Lower lobe of right lung (tissue), 2 donors: ENCODE measurements at regions not wholly inside any gene's neighbourhood (a gene's known extent, or its start where the extent isn't known, plus 50 kb on each side); places are given as distances from the start of the nearest gene placed in this dataset.

Experiments
- ATAC-seq, 2 donors: fragments of 200-7000 bp; cut with Tn5 transposase; one replicate each; pipeline ENCODE4 v1.9.1; 2020 to 2022; ENCODE audit warnings: mild to moderate bottlenecking in 2 of 2, moderate library complexity in 2 of 2
- DNase-seq: peaks from one replicate; pipeline ENCODE4 v3.0.0-alpha.2; 2020
- H3K27ac ChIP-seq: fragments of 200-600 bp; one replicate; pipeline ENCODE4 v1.8.0; 2022
- H3K27me3 ChIP-seq: fragments of 200-600 bp; one replicate; pipeline ENCODE4 v1.8.0; 2022; ENCODE audit warnings: low read depth
- H3K36me3 ChIP-seq: fragments of 200-600 bp; one replicate; pipeline ENCODE4 v1.8.0; 2022; ENCODE audit warnings: mild to moderate bottlenecking
- H3K4me1 ChIP-seq: fragments of 200-600 bp; one replicate; pipeline ENCODE4 v1.8.0; 2022
- H3K4me3 ChIP-seq: fragments of 200-600 bp; one replicate; pipeline ENCODE4 v1.8.0; 2022; ENCODE audit warnings: mild to moderate bottlenecking
- H3K9me3 ChIP-seq: fragments of 200-600 bp; one replicate; pipeline ENCODE4 v1.8.0; 2022
- intact Hi-C: fragments of 100-400 bp; cut with DNase I; formaldehyde crosslinking; loops from one replicate; pipeline ENCODE4 v1.11.0; 2022
- TF ChIP-seq, protein P1 (sequence below): fragments of 200-600 bp; IDR thresholded peaks from one replicate; pipeline ENCODE4 v1.8.0; 2022; ENCODE audit warnings: antibody characterized with exemption, mild to moderate bottlenecking
- donor health status: DM: no; HTN: yes; CAD: no; lungs with severe emphysema.

DNA sequence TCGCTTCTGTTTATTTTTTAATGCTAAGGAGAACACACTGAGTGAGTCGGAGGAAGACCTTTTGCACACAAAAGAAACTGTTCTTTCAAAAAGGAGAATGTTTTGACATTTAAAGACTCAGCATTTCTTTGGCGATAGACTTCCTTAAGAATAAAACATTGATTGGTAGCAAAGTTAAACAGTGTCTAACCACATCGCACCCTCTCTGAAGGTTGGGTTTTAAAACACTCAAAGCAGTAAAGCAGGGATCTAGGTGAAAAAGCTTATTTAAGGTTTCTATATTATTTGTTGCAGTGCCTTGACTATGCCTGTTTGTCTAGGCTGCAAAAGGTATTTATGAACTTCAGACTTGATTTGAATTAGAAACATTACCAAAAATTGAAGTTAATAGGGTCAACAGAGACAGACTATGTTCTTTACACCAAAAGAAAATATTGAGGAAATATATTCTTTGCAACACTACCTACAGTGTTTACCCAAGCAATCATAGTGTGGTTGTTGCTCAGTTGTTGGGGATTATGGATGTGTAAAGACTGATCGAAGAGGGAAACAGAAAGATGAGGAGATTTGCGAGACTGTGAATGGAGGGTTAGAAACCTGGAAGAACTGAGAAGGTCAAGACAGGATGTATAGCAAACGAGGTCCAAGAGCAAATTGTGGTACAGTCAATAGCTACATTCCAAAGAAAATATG lies 297.8 kb upstream of the SLC39A10 start:
- Histone ChIP-seq H3K4me1 (no peaks in the 10 kb centered on the region), H3K27me3 (no peaks in the 10 kb centered on the region), H3K36me3 (no peaks in the 10 kb centered on the region), H3K27ac (no peak overlapping the region), H3K9me3 (no peaks in the 10 kb centered on the region), H3K4me3 (no peak overlapping the region)
- intact Hi-C loops, result no loop called here
- DNase-seq (no peak), ATAC-seq (no peak)
- TF ChIP-seq, protein P1, sequence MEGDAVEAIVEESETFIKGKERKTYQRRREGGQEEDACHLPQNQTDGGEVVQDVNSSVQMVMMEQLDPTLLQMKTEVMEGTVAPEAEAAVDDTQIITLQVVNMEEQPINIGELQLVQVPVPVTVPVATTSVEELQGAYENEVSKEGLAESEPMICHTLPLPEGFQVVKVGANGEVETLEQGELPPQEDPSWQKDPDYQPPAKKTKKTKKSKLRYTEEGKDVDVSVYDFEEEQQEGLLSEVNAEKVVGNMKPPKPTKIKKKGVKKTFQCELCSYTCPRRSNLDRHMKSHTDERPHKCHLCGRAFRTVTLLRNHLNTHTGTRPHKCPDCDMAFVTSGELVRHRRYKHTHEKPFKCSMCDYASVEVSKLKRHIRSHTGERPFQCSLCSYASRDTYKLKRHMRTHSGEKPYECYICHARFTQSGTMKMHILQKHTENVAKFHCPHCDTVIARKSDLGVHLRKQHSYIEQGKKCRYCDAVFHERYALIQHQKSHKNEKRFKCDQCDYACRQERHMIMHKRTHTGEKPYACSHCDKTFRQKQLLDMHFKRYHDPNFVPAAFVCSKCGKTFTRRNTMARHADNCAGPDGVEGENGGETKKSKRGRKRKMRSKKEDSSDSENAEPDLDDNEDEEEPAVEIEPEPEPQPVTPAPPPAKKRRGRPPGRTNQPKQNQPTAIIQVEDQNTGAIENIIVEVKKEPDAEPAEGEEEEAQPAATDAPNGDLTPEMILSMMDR, result no peak

DNA sequence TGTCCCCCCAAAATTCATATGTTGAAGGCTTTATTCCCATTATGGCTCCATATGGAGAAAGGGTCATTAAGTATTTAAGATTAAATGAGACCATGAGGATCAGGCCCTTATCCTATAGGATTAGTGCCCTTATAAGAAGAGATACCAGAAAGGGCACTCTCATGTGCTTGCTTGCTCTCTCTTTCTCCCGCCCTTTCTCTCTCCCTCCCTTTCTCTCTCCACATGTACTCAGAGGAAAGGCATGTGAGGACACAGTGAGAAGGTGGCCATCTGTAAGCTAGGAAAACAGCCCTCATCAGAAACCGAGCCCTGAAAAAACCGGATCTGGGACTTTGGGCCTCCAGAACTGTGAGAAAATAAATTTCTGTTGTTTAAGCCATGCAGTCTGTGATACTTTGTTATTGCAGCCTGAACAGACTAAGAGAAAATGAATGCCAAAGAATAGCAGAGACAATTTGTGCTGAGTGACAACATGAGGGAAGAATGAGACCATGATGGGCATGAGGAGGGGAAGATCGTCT lies 300.0 kb upstream of the SLC39A10 start:
- DNase-seq, result no peak
- intact Hi-C loops, result no loop called here
- H3K36me3 ChIP-seq, result no peaks in the 10 kb centered on the region
- H3K4me1 ChIP-seq, result no peaks in the 10 kb centered on the region
- H3K4me3 ChIP-seq, result no peak overlapping the region
- H3K9me3 ChIP-seq, result no peaks in the 10 kb centered on the region
- no peak overlapping the region for H3K27ac ChIP-seq
- H3K27me3 ChIP-seq, result no peaks in the 10 kb centered on the region
- ATAC-seq, result no peak
- TF ChIP-seq, protein P1, result no peak

DNA sequence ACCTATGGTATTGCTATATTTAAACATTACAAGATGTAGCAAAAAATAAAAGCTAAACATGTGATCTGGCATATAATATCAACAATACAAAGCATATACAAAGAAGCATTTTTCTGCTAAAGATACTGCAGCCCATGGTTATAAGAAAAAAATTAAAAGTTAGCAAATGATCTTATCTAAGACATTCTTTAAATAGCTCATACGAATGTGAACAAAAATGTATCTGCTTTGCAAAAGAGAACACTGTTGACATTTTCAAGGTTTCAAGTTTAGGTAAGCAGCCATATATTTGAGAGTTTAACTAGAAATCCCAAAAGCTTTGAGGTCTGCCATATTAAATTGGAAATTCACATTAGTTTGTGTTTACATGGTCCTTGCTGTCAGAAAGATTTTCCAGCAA lies 301.0 kb upstream of the SLC39A10 start:
- TF ChIP-seq, protein P1, result no peak
- H3K4me3 ChIP-seq, result no peak overlapping the region
- H3K9me3 ChIP-seq, result no peaks in the 10 kb centered on the region
- H3K27me3 ChIP-seq, result no peaks in the 10 kb centered on the region
- no peak for ATAC-seq
- no peak overlapping the region for H3K27ac ChIP-seq
- intact Hi-C loops, result no loop called here
- no peaks in the 10 kb centered on the region for H3K36me3 ChIP-seq
- no peaks in the 10 kb centered on the region for H3K4me1 ChIP-seq
- DNase-seq, result no peak

DNA sequence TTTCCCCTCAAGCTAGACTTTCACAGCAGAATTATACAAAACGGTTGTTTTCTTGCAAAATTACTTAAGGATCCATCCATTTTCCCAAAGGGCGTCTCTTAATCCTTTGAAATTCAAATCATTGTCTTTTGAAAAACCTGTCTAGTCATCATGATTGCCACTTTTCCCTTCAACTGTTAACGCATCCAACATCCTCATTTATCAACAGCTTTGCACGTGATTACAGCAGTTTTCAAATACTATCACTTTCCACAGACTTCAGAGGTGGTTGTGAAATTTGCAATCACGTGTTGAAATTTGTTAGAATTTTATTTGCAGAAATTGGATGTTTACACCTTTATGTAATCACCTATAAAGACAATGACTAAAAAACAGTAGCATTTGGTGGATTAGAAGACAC lies 304.4 kb upstream of the SLC39A10 start:
- TF ChIP-seq, protein P1, result no peak
- no peak for ATAC-seq

DNA sequence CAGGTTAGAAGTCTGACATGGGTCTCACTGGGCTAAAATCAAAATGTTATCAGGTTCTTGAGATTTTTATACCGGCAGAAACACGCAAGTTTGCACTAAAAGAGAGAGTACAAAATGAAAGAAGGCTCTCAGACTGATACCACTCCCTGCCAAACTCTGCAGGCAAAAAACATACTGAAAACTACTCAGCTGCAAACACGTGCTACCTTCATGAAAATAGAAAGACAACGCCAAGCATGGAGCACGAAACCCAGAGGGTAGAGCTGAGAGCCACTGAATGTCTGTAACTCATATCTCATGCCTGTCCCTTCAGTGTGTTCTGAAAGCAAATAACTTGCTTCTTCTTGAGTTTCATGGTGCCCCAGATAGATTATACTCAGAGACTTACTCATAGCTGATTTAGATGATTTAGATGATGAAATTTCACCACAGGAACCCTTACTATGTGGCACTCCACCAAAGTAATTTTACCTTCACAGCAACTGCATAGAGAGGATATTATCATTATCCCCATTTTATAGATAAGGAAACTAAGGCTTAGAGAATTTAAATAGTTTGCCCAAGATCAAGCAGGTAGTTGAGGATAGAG lies 313.0 kb upstream of the SLC39A10 start:
- H3K4me1 ChIP-seq, result no peaks in the 10 kb centered on the region
- TF ChIP-seq, protein P1, result no peak
- intact Hi-C loops, result no loop called here

More for the DNA sequence above, 304.4 kb upstream of the SLC39A10 start:
- Histone ChIP-seq H3K27ac (no peak overlapping the region), H3K4me3 (no peak overlapping the region), H3K4me1 (no peaks in the 10 kb centered on the region), H3K9me3 (no peaks in the 10 kb centered on the region), H3K27me3 (no peaks in the 10 kb centered on the region), H3K36me3 (no peaks in the 10 kb centered on the region)
- no peak for DNase-seq
- intact Hi-C loops, result no loop called here

More for the DNA sequence above, 313.0 kb upstream of the SLC39A10 start:
- DNase-seq (no peak), ATAC-seq (no peak)
- H3K36me3 ChIP-seq, result no peaks in the 10 kb centered on the region
- no peak overlapping the region for H3K27ac ChIP-seq
- no peaks in the 10 kb centered on the region for H3K9me3 ChIP-seq
- no peaks in the 10 kb centered on the region for H3K27me3 ChIP-seq
- H3K4me3 ChIP-seq, result no peak overlapping the region
